Esophagus muscularis mucosa (tissue), 4 donors: ENCODE measurements at regions not wholly inside any gene's neighbourhood (a gene's known extent, or its start where the extent isn't known, plus 50 kb on each side); places are given as distances from the start of the nearest gene placed in this dataset.

Experiments
- DNase-seq: peaks from one replicate; pipeline ENCODE4 v3.0.0-alpha.2; 2017; ENCODE audit errors: extremely low spot score
- H3K27ac ChIP-seq, 4 donors: fragments of 200-600 bp; sonication (generic); replicated peaks in 1 of 4; 1 replicate in 3 of 4; 2 replicates in 1 of 4; pipeline ENCODE4 v1.5.1; 2016 to 2019; ENCODE audit warnings: mild to moderate bottlenecking in 1 of 4
- H3K27me3 ChIP-seq, 4 donors: fragments of 200-600 bp; sonication (generic); one replicate each; pipeline versions ENCODE4 v1.5.1 to v1.6.0; 2016 to 2019
- H3K36me3 ChIP-seq, 4 donors: fragments of 200-600 bp; sonication (generic); one replicate each; pipeline ENCODE4 v1.5.1; 2016 to 2019
- H3K4me1 ChIP-seq, 4 donors: fragments of 200-600 bp; sonication (generic); one replicate each; pipeline ENCODE4 v1.5.1; 2016 to 2019
- H3K4me3 ChIP-seq, 4 donors: fragments of 200-600 bp; sonication (generic); 1 replicate in 2 of 4; 2 replicates in 2 of 4; pipeline ENCODE4 v1.5.1; 2016 to 2019; ENCODE audit warnings: mild to moderate bottlenecking in 4 of 4, moderate library complexity in 1 of 4
- H3K9me3 ChIP-seq, 4 donors: fragments of 200-600 bp; sonication (generic); 1 replicate in 3 of 4; 2 replicates in 1 of 4; pipeline ENCODE4 v1.5.1; 2016 to 2019
- CTCF ChIP-seq, 3 experiments: fragments of 200-600 bp in 2 of 3; fragments of 450-650 bp in 1 of 3; sonication (generic) in 2 of 3; IDR thresholded peaks; one replicate each; pipeline ENCODE4 v1.5.1; 2017 to 2019; ENCODE audit warnings: antibody characterized with exemption in 3 of 3, mild to moderate bottlenecking in 2 of 3, moderate library complexity in 1 of 3
- EP300 ChIP-seq: sonication (generic); formaldehyde crosslinking; IDR thresholded peaks from one replicate; pipeline ENCODE4 v1.6.1; 2017; ENCODE audit warnings: antibody characterized with exemption
- POLR2A ChIP-seq: fragments of 450-650 bp; IDR thresholded peaks from one replicate; pipeline ENCODE4 v1.6.1; 2017; ENCODE audit warnings: antibody characterized with exemption, moderate library complexity, mild to moderate bottlenecking, low read depth
- POLR2AphosphoS5 ChIP-seq, 2 donors: sonication (generic); formaldehyde crosslinking; IDR thresholded peaks; one replicate each; pipeline ENCODE4 v1.6.1; 2017; ENCODE audit warnings: antibody characterized with exemption in 2 of 2
- WGBS: methylation state at CpG from one replicate; pipeline ENCODE4 v1.1.5; 2018; 5-methylcytosine and 5-hydroxymethylcytosine counted together
- intact Hi-C: fragments of 100-400 bp; cut with DNase I; formaldehyde crosslinking; loops from one replicate; pipeline ENCODE4 v1.15.1; 2023

GRCh38 chr14:49287004-49287403, 299.2 kb downstream of the RPS29 start:
- H3K4me3 ChIP-seq = no peak overlapping the region
- TF ChIP-seq POLR2AphosphoS5 (IDR thresholded peaks at IDR 0.05) = no peak
- no peak for TF ChIP-seq POLR2A

GRCh38 chr14:49286257-49286983, 299.8 kb downstream of the RPS29 start:
- Histone ChIP-seq H3K27me3 (no peaks in the 10 kb centered on the region), H3K9me3 (no peaks in the 10 kb centered on the region), H3K36me3 (no peaks in the 10 kb centered on the region), H3K4me3 (no peak overlapping the region), H3K27ac (no peak overlapping the region), H3K4me1 (no peaks in the 10 kb centered on the region)
- DNase-seq = no peak
- intact Hi-C loops = no loop called here
- WGBS = 91% methylated on average over 1 of the region's 1 CpG
- no peak for TF ChIP-seq POLR2AphosphoS5 (IDR thresholded peaks at IDR 0.05)
- TF ChIP-seq EP300 = no peak
- no peak for TF ChIP-seq CTCF (IDR thresholded peaks at IDR 0.05)
- TF ChIP-seq POLR2A = no peak

More at GRCh38 chr14:49287004-49287403, 299.2 kb downstream of the RPS29 start:
- no peaks in the 10 kb centered on the region for H3K36me3 ChIP-seq
- H3K27me3 ChIP-seq = no peaks in the 10 kb centered on the region
- no peak for DNase-seq
- H3K4me1 ChIP-seq = no peaks in the 10 kb centered on the region
- H3K9me3 ChIP-seq = no peaks in the 10 kb centered on the region
- H3K27ac ChIP-seq = no peak overlapping the region
- WGBS = 64% methylated on average over 5 of the region's 5 CpGs
- intact Hi-C loops = no loop called here

GRCh38 chr14:49280566-49280965, 305.6 kb downstream of the RPS29 start:
- no peaks in the 10 kb centered on the region for H3K36me3 ChIP-seq
- H3K9me3 ChIP-seq = no peaks in the 10 kb centered on the region
- no peak for DNase-seq
- no peak for TF ChIP-seq EP300
- no peak for TF ChIP-seq POLR2A
- TF ChIP-seq POLR2AphosphoS5 (IDR thresholded peaks at IDR 0.05) = no peak
- TF ChIP-seq CTCF (IDR thresholded peaks at IDR 0.05) = no peak
- H3K4me3 ChIP-seq = no peak overlapping the region
- no peaks in the 10 kb centered on the region for H3K27me3 ChIP-seq
- 46% methylated on average over 1 of the region's 1 CpG for WGBS
- intact Hi-C loops = no loop called here
- no peak overlapping the region for H3K27ac ChIP-seq
- H3K4me1 ChIP-seq = no peaks in the 10 kb centered on the region

GRCh38 chr14:49250517-49250916, 335.7 kb downstream of the RPS29 start:
- Histone ChIP-seq H3K4me3 (no peak overlapping the region), H3K36me3 (no peaks in the 10 kb centered on the region), H3K27ac (no peak overlapping the region), H3K9me3 (no peaks in the 10 kb centered on the region), H3K4me1 (no peaks in the 10 kb centered on the region), H3K27me3 (no peaks in the 10 kb centered on the region)
- TF ChIP-seq POLR2A (no peak), POLR2AphosphoS5 (IDR thresholded peaks at IDR 0.05) (no peak), CTCF (IDR thresholded peaks at IDR 0.05) (no peak), EP300 (no peak)
- intact Hi-C loops = no loop called here
- DNase-seq = peak; percentile 64
- WGBS = 96% methylated on average over 3 of the region's 6 CpGs

- Histone ChIP-seq H3K36me3 (no peaks in the 10 kb centered on the region), H3K9me3 (no peaks in the 10 kb centered on the region), H3K27ac (no peak overlapping the region), H3K27me3 (no peaks in the 10 kb centered on the region), H3K4me3 (no peak overlapping the region), H3K4me1 (no peaks in the 10 kb centered on the region)
- WGBS = 91% methylated on average over 4 of the region's 4 CpGs
- no peak for DNase-seq
- intact Hi-C loops = no loop called here
- TF ChIP-seq POLR2AphosphoS5 (IDR thresholded peaks at IDR 0.05) (no peak), EP300 (no peak), CTCF (IDR thresholded peaks at IDR 0.05) (no peak), POLR2A (no peak)
These were observed 336.1 kb downstream of the RPS29 start for GRCh38 chr14:49250109-49250508.
